HL-60 (cell line): ENCODE measurements at regions not wholly inside any gene's neighbourhood (a gene's known extent, or its start where the extent isn't known, plus 50 kb on each side); places are given as distances from the start of the nearest gene placed in this dataset.

Experiments
- DNase-seq, 2 experiments: peaks; one replicate each; pipeline ENCODE4 v3.0.0-alpha.2; 2010 to 2020; ENCODE audit warnings: low read depth in 1 of 2, low spot score in 1 of 2
- H3K27ac ChIP-seq: fragments of 250-450 bp; sonication (Bioruptor Pico); replicated peaks from 2 replicates; pipeline ENCODE4 v1.5.1; 2020; ENCODE audit warnings: mild to moderate bottlenecking, moderate library complexity
- H3K27me3 ChIP-seq: fragments of 250-450 bp; sonication (Bioruptor Pico); 2 replicates; pipeline ENCODE4 v1.5.1; 2021; ENCODE audit warnings: mild to moderate bottlenecking, moderate library complexity; ENCODE audit not compliant: insufficient read depth, poor library complexity, severe bottlenecking
- H3K4me3 ChIP-seq: replicated peaks from 2 replicates; pipeline ENCODE4 v1.5.1; 2011; ENCODE audit warnings: mild to moderate bottlenecking, control low read depth, low read length; ENCODE audit not compliant: insufficient read depth
- CTCF ChIP-seq: IDR thresholded peaks from one replicate; pipeline ENCODE4 v1.5.1; 2011; ENCODE audit warnings: low read length, control low read depth, inconsistent platforms; ENCODE audit not compliant: insufficient read depth
- GABPA ChIP-seq: IDR thresholded peaks from 2 replicates; pipeline ENCODE4 v1.6.1; 2012; ENCODE audit warnings: low read depth
- POLR2AphosphoS5 ChIP-seq: IDR thresholded peaks from 2 replicates; pipeline ENCODE4 v1.6.1; 2012; ENCODE audit warnings: low read depth
- REST ChIP-seq: IDR thresholded peaks from 2 replicates; pipeline ENCODE4 v1.6.1; 2012; ENCODE audit warnings: low read depth; ENCODE audit not compliant: insufficient replicate concordance
- SPI1 ChIP-seq: IDR thresholded peaks from 2 replicates; pipeline ENCODE4 v1.6.1; 2012; ENCODE audit warnings: low read depth, mild to moderate bottlenecking, borderline replicate concordance

DNA sequence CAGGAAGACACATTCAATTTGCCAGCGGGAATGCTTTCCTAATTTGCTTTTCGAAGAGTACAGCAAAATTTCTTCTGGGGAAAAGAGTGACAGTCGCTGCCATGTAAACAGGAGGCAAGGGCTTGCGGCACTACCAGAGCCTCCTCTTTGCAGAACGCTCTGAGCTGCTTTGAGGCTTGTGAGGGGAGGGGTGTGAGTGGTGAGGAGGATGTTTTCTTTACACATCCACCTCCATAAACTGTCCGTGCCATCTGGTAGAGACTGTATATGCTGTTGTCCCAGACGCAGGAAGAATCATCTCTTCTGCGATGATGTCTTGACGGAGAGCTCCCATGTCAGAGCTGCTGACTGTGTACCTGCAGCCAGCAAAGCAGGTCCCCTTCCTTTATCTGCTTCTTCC, 138.0 kb downstream of the SOCS6 start:
- Histone ChIP-seq H3K27me3 (no peaks in the 10 kb centered on the region), H3K4me3 (no peak overlapping the region), H3K27ac (no peak overlapping the region)
- DNase-seq: no peak
- TF ChIP-seq GABPA (no peak), REST (no peak), CTCF (no peak), POLR2AphosphoS5 (no peak), SPI1 (no peak)

DNA sequence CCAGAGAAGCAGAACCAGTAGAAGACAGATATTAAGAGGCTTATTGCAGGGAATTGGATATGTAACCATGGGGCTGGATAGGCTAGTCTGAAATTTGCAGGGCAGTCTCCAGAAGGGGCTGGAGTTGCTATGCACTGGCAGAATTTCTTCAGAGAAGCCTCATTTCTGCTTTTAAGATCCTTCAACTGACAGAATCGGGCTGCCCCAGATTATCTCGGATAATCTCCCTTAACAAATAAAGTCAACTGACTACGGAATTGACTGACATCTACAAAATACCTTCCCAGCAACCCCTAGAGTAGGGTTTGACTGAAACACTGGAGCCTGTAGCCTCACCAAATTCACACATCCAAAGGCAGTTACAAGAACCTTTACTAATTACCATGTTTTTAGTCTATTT, 136.4 kb downstream of the SOCS6 start:
- H3K27me3 ChIP-seq: no peaks in the 10 kb centered on the region
- no peak for TF ChIP-seq GABPA
- TF ChIP-seq CTCF: no peak
- no peak for TF ChIP-seq SPI1
- no peak for TF ChIP-seq POLR2AphosphoS5
- no peak for TF ChIP-seq REST
- H3K27ac ChIP-seq: no peak overlapping the region
- DNase-seq: no peak
- H3K4me3 ChIP-seq: no peak overlapping the region

DNA sequence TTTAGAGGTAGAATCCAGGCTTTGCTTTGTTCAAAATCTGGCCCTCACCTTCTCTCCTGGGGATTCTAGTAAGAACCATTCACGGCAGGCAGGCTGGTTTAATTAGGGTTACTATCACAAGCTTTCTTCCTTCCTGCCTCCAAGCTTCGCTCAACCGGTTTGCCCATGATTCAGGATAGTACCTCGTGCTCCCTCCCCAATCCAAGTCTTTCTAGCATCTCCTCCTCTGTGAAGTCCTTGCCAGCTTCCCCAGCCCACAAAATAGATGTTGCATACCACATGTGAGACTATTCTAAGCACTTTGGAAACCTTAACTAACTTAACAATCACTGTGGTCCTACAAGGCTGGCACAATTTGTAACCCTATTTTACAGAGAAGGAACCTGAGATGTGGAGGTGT, 135.1 kb downstream of the SOCS6 start:
- no peaks in the 10 kb centered on the region for H3K27me3 ChIP-seq
- TF ChIP-seq CTCF (no peak), REST (no peak), SPI1 (no peak)
- no peak overlapping the region for H3K4me3 ChIP-seq
- H3K27ac ChIP-seq: no peak overlapping the region
- DNase-seq: no peak
